Gastroesophageal sphincter (tissue), 3 donors: ENCODE measurements at regions not wholly inside any gene's neighbourhood (a gene's known extent, or its start where the extent isn't known, plus 50 kb on each side); places are given as distances from the start of the nearest gene placed in this dataset.

Experiments used
- CTCF ChIP-seq, 4 experiments: fragments of 200-600 bp in 2 of 4; fragments of 450-650 bp in 2 of 4; sonication (generic) in 1 of 4; IDR thresholded peaks; one replicate each; pipeline ENCODE4 v1.5.1; 2017 to 2019; ENCODE audit warnings: antibody characterized with exemption in 4 of 4, mild to moderate bottlenecking in 2 of 4, moderate library complexity in 2 of 4
- POLR2AphosphoS5 ChIP-seq: sonication (generic); formaldehyde crosslinking; IDR thresholded peaks from one replicate; pipeline ENCODE4 v1.6.1; 2017; ENCODE audit warnings: antibody characterized with exemption

GRCh38 chr1:13917607-13918006, 217.6 kb downstream of the PRDM2 start:
- TF ChIP-seq CTCF (IDR thresholded peaks at IDR 0.05) (no peak), POLR2AphosphoS5 (no peak)
